ENCODE measurements at regions not wholly inside any gene's neighbourhood (a gene's known extent, or its start where the extent isn't known, plus 50 kb on each side); places are given as distances from the start of the nearest gene placed in this dataset.

GRCh38 chr4:115841871-115842270, 728.5 kb upstream of the NDST4 start:
- no peaks in the 10 kb centered on the region for H3K4me1 ChIP-seq (ENCODE audit: control insufficient read depth, insufficient read depth, low read length)
- Mint-ChIP-seq H3K27me3 (ENCODE audit: insufficient read depth) (no peaks in the 10 kb centered on the region), H3K36me3 (ENCODE audit: low read depth) (peaks cover 3% of the 10 kb centered on the region), H3K4me3 (no peak overlapping the region), H3K4me1 (peaks cover 5% of the 10 kb centered on the region), H3K27ac (no peak overlapping the region), H3K9me3 (peaks cover 27% of the 10 kb centered on the region)
- no peak overlapping the region for H3K27ac ChIP-seq (ENCODE audit: low read depth, low read length)
- no peak for DNase-seq
- H3K27me3 ChIP-seq (ENCODE audit: control insufficient read depth, insufficient read depth, low read length, poor library complexity, severe bottlenecking), result no peaks in the 10 kb centered on the region
- no peaks in the 10 kb centered on the region for H3K9me3 ChIP-seq (ENCODE audit: control insufficient read depth, low read length)
- no peaks in the 10 kb centered on the region for H3K36me3 ChIP-seq (ENCODE audit: control insufficient read depth, insufficient read depth, low read length)
- H3K9ac ChIP-seq (ENCODE audit: extremely low read depth, low read length, poor library complexity, severe bottlenecking), result no peak overlapping the region
- TF ChIP-seq CTCF (conservative IDR thresholded peaks at IDR 0.05), result no peak
- no peak overlapping the region for H3K4me3 ChIP-seq (ENCODE audit: low read length)

GRCh38 chr4:115834441-115834840, 721.0 kb upstream of the NDST4 start:
- no peaks in the 10 kb centered on the region for H3K36me3 ChIP-seq (ENCODE audit: control insufficient read depth, insufficient read depth, low read length)
- H3K9me3 Mint-ChIP-seq, result peaks cover 40% of the 10 kb centered on the region
- no peak overlapping the region for H3K27ac ChIP-seq (ENCODE audit: low read depth, low read length)
- DNase-seq, result no peak
- H3K27me3 ChIP-seq (ENCODE audit: control insufficient read depth, insufficient read depth, low read length, poor library complexity, severe bottlenecking), result no peaks in the 10 kb centered on the region
- H3K4me1 ChIP-seq (ENCODE audit: control insufficient read depth, insufficient read depth, low read length), result no peaks in the 10 kb centered on the region
- peaks cover 3% of the 10 kb centered on the region for H3K36me3 Mint-ChIP-seq (ENCODE audit: low read depth)
- no peak overlapping the region for H3K9ac ChIP-seq (ENCODE audit: extremely low read depth, low read length, poor library complexity, severe bottlenecking)
- no peak for TF ChIP-seq CTCF (conservative IDR thresholded peaks at IDR 0.05)
- H3K9me3 ChIP-seq (ENCODE audit: control insufficient read depth, low read length), result no peaks in the 10 kb centered on the region
- WGBS, 2 experiments (ENCODE audit: insufficient coverage in 1 of 2, insufficient read length in 1 of 2), result 80 to 97% methylated on average over 1 to 3 of the region's 3 CpGs
- no peaks in the 10 kb centered on the region for H3K4me1 Mint-ChIP-seq
- H3K27ac Mint-ChIP-seq, result no peak overlapping the region
- no peak overlapping the region for H3K4me3 Mint-ChIP-seq
- H3K27me3 Mint-ChIP-seq (ENCODE audit: insufficient read depth), result no peaks in the 10 kb centered on the region
- H3K4me3 ChIP-seq (ENCODE audit: low read length), result no peak overlapping the region

- Histone ChIP-seq H3K27me3 (ENCODE audit: control insufficient read depth, insufficient read depth, low read length, poor library complexity, severe bottlenecking) (no peaks in the 10 kb centered on the region), H3K27ac (ENCODE audit: low read depth, low read length) (no peak overlapping the region), H3K9ac (ENCODE audit: extremely low read depth, low read length, poor library complexity, severe bottlenecking) (no peak overlapping the region), H3K36me3 (ENCODE audit: control insufficient read depth, insufficient read depth, low read length) (no peaks in the 10 kb centered on the region), H3K4me3 (ENCODE audit: low read length) (no peak overlapping the region), H3K4me1 (ENCODE audit: control insufficient read depth, insufficient read depth, low read length) (no peaks in the 10 kb centered on the region), H3K9me3 (ENCODE audit: control insufficient read depth, low read length) (no peaks in the 10 kb centered on the region)
- Mint-ChIP-seq H3K4me3 (no peak overlapping the region), H3K9me3 (no peaks in the 10 kb centered on the region), H3K27ac (no peak overlapping the region), H3K27me3 (ENCODE audit: insufficient read depth) (no peaks in the 10 kb centered on the region), H3K4me1 (no peaks in the 10 kb centered on the region), H3K36me3 (ENCODE audit: low read depth) (no peaks in the 10 kb centered on the region)
- WGBS, 2 experiments (ENCODE audit: insufficient coverage in 1 of 2, insufficient read length in 1 of 2), result no CpG with 5 or more reads among the region's 1 CpG
- TF ChIP-seq CTCF (conservative IDR thresholded peaks at IDR 0.05), result no peak
- DNase-seq, result no peak
Observed at GRCh38 chr4:115824630-115825029, 711.2 kb upstream of the NDST4 start.

All from endodermal cell (in vitro differentiated cells).